Keratinocyte (primary cell): ENCODE measurements at regions not wholly inside any gene's neighbourhood (a gene's known extent, or its start where the extent isn't known, plus 50 kb on each side); places are given as distances from the start of the nearest gene placed in this dataset.

ENCODE experiments used
- EZH2 ChIP-seq: IDR thresholded peaks from one replicate; pipeline ENCODE4 v1.6.1; 2012; ENCODE audit warnings: inconsistent platforms, mild to moderate bottlenecking, low read length, moderate library complexity
- TF ChIP-seq, protein P1 (sequence below), 3 experiments: IDR thresholded peaks in 1 of 3; conservative IDR thresholded peaks in 1 of 3; optimal IDR thresholded peaks in 1 of 3; 2 replicates in 2 of 3; 3 replicates in 1 of 3; pipeline versions ENCODE3 to v1.5.1; 2011; ENCODE audit warnings: low read length in 3 of 3, mild to moderate bottlenecking in 3 of 3, moderate library complexity in 2 of 3, control low read depth in 1 of 3, inconsistent platforms in 1 of 3; ENCODE audit not compliant: insufficient read depth in 2 of 3; ENCODE audit errors: extremely low read depth in 1 of 3

DNA sequence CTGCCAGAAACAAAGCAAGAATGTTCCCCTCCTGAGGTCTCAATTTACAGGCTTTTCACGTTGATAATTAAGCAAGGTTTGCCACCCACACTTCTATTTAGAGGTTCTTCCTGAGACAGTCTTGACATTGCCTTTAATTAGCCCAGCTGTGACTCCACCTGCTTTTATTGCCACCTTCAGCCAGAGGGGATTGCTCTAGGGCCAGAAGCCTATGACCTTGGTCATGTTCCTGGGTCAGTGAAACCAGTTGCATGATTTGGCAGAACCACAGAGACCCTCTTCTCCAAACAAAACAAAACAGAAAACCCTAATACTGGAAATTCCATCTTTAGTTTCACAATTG lies 89.8 kb downstream of the APIP start:
- TF ChIP-seq, protein P1, sequence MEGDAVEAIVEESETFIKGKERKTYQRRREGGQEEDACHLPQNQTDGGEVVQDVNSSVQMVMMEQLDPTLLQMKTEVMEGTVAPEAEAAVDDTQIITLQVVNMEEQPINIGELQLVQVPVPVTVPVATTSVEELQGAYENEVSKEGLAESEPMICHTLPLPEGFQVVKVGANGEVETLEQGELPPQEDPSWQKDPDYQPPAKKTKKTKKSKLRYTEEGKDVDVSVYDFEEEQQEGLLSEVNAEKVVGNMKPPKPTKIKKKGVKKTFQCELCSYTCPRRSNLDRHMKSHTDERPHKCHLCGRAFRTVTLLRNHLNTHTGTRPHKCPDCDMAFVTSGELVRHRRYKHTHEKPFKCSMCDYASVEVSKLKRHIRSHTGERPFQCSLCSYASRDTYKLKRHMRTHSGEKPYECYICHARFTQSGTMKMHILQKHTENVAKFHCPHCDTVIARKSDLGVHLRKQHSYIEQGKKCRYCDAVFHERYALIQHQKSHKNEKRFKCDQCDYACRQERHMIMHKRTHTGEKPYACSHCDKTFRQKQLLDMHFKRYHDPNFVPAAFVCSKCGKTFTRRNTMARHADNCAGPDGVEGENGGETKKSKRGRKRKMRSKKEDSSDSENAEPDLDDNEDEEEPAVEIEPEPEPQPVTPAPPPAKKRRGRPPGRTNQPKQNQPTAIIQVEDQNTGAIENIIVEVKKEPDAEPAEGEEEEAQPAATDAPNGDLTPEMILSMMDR (optimal IDR thresholded peaks at IDR 0.05 in 1 of 3, IDR thresholded peaks at IDR 0.05 in 1 of 3, conservative IDR thresholded peaks at IDR 0.05 in 1 of 3; ENCODE audit: extremely low read depth in 1 of 3, insufficient read depth in 2 of 3, low read length in 3 of 3) = no peak
- no peak for TF ChIP-seq EZH2
